Adipocyte (in vitro differentiated cells): ENCODE measurements at regions not wholly inside any gene's neighbourhood (a gene's known extent, or its start where the extent isn't known, plus 50 kb on each side); places are given as distances from the start of the nearest gene placed in this dataset.

ENCODE experiments used
- DNase-seq: peaks from one replicate; pipeline ENCODE4 v3.0.0-alpha.2; 2015; ENCODE audit warnings: low read depth
- H3K27me3 ChIP-seq: replicated peaks from 2 replicates; pipeline ENCODE4 v1.7.0; 2013; ENCODE audit warnings: mild to moderate bottlenecking, low read length, moderate library complexity; ENCODE audit not compliant: control insufficient read depth, insufficient read depth
- H3K36me3 ChIP-seq: 2 replicates; pipeline ENCODE4 v1.7.0; 2013; ENCODE audit warnings: low read length, mild to moderate bottlenecking, moderate library complexity; ENCODE audit not compliant: control insufficient read depth, insufficient read depth, severe bottlenecking
- H3K4me1 ChIP-seq: 2 replicates; pipeline ENCODE4 v1.7.0; 2013; ENCODE audit warnings: mild to moderate bottlenecking, low read length, moderate library complexity; ENCODE audit not compliant: control insufficient read depth, insufficient read depth
- H3K4me3 ChIP-seq: 2 replicates; pipeline ENCODE4 v1.7.0; 2013; ENCODE audit warnings: mild to moderate bottlenecking, low read length, moderate library complexity
- H3K9ac ChIP-seq: 2 replicates; pipeline ENCODE4 v1.7.0; 2013; ENCODE audit warnings: mild to moderate bottlenecking, low read length, moderate library complexity
- H3K9me3 ChIP-seq: 2 replicates; pipeline ENCODE4 v1.7.0; 2013; ENCODE audit warnings: mild to moderate bottlenecking, low read length, moderate library complexity; ENCODE audit not compliant: control insufficient read depth

DNA sequence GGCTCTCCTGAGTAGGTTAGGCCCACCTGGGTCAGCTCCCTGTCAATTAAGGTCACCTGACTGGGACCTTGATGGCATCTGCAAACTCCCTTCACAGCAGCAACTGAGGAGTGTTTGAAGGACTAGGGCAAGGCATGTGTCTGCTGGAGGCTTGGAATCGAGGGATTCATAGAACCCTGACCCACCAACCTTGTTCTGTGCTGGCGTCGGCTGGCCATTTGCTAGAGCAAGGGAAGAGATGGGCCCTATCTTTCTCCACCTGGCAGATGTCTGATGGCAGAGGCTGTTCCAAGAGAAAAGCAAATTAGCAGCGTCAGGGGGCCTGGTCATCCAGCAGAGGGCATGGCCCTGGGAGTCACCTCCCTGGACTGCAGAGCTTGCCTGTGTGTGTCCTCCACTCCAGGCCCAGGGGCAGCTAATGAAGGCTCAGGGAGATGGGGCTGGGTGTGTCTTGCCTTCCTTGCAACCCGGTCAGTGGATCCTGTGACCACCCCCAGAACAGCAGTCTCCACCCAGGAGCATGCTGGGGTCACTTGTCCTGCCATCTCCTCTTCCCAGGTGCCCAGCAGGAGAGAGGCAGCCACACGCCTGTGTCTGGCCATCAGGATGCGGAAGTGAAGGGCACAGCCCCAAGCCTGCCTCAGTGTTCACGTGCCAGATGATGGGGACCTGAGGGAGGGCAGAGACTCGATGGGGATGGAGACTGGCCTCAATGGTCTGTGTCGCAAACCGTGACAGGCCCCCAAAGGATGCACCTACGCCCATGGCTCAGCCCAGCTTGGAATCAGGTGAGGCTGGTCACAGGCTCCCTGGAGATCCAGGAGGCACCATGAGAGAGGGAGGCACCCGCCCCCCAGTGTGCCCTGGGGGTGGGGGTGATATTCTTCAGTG lies 53.9 kb downstream of the BARX1 start:
- Histone ChIP-seq H3K4me1 (no peaks in the 10 kb centered on the region), H3K27me3 (no peaks in the 10 kb centered on the region), H3K36me3 (no peaks in the 10 kb centered on the region), H3K4me3 (no peak overlapping the region), H3K9me3 (no peaks in the 10 kb centered on the region), H3K9ac (no peak overlapping the region)
- DNase-seq: no peak

DNA sequence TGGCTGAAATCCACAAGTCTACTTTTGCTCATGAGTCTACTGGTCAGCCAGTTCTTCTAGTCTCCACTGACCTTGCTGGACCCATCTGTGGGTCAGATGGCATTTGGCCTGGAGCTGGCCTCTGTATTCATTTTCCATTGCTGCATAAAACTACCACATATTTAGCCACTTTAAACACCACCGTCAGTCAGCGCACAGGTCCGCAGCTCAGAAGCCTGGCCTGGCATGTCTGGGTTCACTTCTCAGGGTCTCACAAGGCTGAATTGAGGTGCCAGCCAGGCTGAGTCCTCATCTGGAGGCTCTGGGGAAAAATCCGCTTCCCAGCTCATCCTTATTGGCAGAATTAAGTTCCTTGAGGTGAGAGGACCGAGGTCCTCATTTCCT lies 54.7 kb downstream of the BARX1 start:
- H3K9me3 ChIP-seq: no peaks in the 10 kb centered on the region
- H3K4me1 ChIP-seq: no peaks in the 10 kb centered on the region
- no peak for DNase-seq
- H3K4me3 ChIP-seq: no peak overlapping the region
- no peak overlapping the region for H3K9ac ChIP-seq
- H3K36me3 ChIP-seq: no peaks in the 10 kb centered on the region
- H3K27me3 ChIP-seq: no peaks in the 10 kb centered on the region

DNA sequence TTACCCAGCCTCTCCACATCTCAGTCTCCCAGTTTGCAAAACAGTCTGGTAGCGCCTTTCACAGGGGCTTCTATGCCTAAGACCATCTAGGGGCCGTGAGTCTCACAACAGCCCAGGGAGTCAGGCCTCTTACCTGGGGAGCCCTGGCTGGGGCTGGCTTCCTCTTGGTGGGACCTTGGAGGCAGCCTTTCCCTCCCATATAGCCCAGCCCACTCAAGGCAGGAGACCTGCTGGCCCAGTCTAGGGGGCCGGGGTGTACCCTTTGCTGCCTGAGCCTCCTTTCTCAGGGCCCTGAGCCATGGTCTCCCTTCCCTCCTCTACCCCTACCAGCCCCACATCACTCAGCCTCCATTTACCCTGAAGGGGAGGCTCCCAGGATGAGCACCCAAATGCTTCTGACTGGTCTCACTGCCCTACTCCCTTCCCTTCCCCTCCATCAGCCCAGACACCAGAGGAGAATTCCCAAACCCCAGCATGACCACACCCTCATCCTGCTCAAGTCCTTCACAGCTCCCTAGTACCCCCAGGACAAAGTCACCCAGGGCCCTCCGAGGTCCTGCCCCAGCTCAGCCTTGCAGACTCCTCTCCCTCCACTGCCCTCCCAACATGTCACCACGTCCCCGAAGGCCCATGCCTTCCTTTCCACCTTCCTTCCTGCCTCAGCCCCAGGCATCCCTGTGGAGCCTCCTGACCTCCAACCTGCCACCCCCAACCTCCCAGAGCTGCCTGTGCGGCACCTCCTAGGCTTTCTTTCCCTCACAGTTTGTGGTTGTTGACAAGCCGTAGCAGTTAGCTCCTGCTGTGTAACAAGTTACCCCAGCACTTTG lies 55.3 kb downstream of the BARX1 start:
- no peak for DNase-seq
- no peak overlapping the region for H3K9ac ChIP-seq
- no peaks in the 10 kb centered on the region for H3K27me3 ChIP-seq
- no peaks in the 10 kb centered on the region for H3K9me3 ChIP-seq
- H3K4me3 ChIP-seq: no peak overlapping the region
- no peaks in the 10 kb centered on the region for H3K36me3 ChIP-seq
- no peaks in the 10 kb centered on the region for H3K4me1 ChIP-seq

DNA sequence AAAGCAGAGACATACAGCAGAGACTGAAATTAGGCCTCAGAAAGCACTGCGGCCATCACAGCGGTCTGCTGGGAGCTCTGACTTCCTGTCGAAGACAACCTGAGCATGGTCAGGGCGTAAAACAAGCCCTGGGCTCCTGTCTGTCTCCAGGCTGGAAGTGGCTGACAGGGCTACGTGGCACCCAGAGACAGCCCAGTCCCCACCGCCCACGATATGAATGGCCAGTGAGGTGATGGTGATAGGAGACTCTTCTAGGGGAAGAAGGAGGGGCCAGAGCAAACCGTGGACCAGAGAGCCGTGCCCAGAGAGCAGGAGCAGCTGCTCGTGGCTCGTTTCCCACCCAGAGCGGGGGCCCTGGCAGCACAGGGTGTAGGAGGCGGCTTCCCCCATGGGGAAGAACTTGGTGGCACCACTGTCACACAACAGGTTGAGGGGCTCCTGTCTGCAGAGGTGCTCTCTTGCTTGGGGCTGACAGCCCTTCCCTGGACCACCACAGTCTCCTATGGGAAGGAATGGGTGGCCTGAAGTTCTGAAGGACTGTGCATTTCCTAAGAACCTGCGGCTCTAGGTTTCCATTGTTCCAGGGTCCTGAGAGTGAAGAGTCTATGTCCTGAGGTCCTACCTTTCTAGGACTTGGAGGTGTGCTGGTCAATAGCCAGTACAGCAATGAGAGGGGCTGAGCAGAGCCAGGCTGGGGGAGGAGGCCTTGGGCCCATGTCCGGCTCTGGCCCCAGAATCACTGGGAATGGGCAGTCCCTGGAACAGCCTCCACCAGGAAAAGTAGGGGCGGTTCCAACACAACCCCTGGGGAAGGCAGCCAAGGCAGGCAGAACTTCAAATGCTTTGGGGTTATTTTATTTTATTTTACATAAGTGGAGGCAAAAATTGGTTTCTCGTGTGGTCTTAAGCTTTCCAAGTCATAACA lies 56.4 kb downstream of the BARX1 start:
- no peak overlapping the region for H3K9ac ChIP-seq
- no peaks in the 10 kb centered on the region for H3K36me3 ChIP-seq
- H3K27me3 ChIP-seq: no peaks in the 10 kb centered on the region
- no peaks in the 10 kb centered on the region for H3K9me3 ChIP-seq
- no peaks in the 10 kb centered on the region for H3K4me1 ChIP-seq
- no peak for DNase-seq
- H3K4me3 ChIP-seq: no peak overlapping the region

- no peaks in the 10 kb centered on the region for H3K27me3 ChIP-seq
- no peaks in the 10 kb centered on the region for H3K36me3 ChIP-seq
- H3K4me3 ChIP-seq: no peak overlapping the region
- H3K9me3 ChIP-seq: peaks cover 2% of the 10 kb centered on the region
- H3K4me1 ChIP-seq: no peaks in the 10 kb centered on the region
- H3K9ac ChIP-seq: no peak overlapping the region
- no peak for DNase-seq
Measured at GRCh38 chr9:93898026-93898425, 57.1 kb downstream of the BARX1 start.

DNA sequence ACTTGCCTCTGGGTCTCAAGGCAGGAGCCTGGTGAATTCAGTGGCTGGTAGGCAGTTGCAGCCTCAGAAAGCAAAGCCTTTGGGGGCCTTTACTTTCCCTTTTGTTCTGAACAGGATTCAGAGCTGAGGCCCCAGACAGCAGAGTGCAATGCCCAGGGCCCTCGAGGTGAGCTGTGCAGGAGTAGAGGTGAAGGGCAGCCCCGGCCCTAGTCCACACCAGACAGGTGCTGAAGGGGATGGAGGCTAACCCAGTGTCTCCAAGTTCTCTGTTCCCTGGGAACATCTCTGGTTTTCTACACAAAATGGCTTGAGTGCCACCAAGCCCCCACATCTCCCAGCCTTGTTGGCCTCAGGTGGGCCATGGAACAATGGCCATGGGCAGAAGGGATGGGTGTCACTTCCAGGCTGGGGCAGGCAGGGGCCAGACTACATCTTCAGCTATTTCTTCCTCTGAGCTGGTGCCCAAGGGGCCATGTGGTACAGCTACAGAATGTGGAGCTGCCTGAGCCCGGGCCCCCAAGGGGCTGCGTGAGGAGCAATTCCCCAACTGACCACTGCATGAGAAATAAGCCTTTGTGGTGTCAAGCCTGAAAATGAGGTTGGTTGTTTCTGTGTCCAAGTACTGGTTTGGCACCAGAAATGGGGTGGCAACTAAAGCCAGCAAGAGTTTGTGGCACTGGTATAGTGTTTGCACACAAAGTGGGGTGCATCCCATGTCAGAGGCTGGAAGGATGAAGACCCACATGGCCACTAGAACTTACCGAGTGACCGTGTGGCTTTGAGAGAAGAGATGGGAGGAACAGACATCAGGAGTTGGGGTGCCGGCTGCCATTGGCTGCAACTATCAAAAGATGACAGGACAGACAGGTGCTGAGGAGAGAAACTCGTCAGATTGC lies 57.8 kb downstream of the BARX1 start:
- Histone ChIP-seq H3K9ac (no peak overlapping the region), H3K36me3 (no peaks in the 10 kb centered on the region), H3K9me3 (peaks cover 6% of the 10 kb centered on the region), H3K4me3 (no peak overlapping the region), H3K4me1 (no peaks in the 10 kb centered on the region), H3K27me3 (no peaks in the 10 kb centered on the region)
- DNase-seq: no peak

DNA sequence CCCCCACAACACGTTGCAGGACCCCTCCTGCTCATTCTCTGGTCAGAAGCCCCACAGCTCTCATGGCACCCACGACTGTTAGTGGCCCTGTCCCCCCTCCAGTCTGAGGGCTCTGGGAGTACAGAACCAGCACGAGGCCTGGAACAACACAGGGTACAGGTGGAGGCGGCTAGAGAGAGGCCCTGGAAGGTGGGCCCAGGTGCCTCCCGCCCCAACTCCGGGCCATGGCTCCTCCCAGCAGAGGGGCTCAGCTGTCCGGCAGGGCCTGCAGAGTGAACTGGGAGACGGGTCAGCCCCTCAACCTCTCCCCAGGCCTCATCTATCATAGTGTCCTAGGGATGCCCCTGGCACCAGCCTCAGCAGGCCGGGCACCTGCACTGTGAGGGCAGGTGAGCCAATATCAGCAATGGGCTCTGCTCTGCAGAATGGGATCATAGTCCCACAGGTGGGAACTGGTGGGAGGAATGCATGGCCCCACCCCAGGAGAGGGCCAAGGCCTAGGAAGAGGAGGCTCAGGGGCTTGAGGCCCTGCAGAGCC lies 58.6 kb downstream of the BARX1 start:
- no peak overlapping the region for H3K9ac ChIP-seq
- H3K4me1 ChIP-seq: no peaks in the 10 kb centered on the region
- H3K4me3 ChIP-seq: no peak overlapping the region
- no peak for DNase-seq
- H3K27me3 ChIP-seq: no peaks in the 10 kb centered on the region
- H3K9me3 ChIP-seq: peaks cover 6% of the 10 kb centered on the region
- H3K36me3 ChIP-seq: no peaks in the 10 kb centered on the region

DNA sequence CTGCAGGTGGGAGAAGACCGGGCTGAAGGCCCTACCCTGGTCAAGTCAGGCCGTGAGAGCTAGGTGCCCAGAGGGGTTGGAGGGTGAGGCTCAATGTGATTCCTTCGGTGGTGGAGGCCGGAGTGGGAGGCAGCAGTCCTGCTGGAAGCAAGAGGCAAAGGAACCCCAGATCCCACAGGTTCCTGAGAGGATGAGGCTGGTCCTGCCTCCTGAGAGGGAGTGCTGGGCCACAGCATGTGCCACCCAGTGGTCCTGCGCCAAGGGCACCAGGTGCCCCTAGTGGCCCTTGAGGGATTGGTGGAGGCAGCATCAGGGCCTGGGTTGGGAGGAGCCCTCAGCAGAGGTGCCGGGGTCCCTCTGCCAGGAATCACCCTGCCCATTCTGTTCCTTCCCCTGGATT lies 59.1 kb downstream of the BARX1 start:
- no peaks in the 10 kb centered on the region for H3K4me1 ChIP-seq
- H3K9ac ChIP-seq: no peak overlapping the region
- H3K9me3 ChIP-seq: peaks cover 6% of the 10 kb centered on the region
- no peak for DNase-seq
- no peaks in the 10 kb centered on the region for H3K27me3 ChIP-seq
- no peak overlapping the region for H3K4me3 ChIP-seq
- no peaks in the 10 kb centered on the region for H3K36me3 ChIP-seq

- DNase-seq: no peak
- peaks cover 6% of the 10 kb centered on the region for H3K9me3 ChIP-seq
- no peaks in the 10 kb centered on the region for H3K4me1 ChIP-seq
- H3K4me3 ChIP-seq: no peak overlapping the region
- no peak overlapping the region for H3K9ac ChIP-seq
- H3K36me3 ChIP-seq: no peaks in the 10 kb centered on the region
- no peaks in the 10 kb centered on the region for H3K27me3 ChIP-seq
Measured at GRCh38 chr9:93895535-93895934, 59.6 kb downstream of the BARX1 start.

DNA sequence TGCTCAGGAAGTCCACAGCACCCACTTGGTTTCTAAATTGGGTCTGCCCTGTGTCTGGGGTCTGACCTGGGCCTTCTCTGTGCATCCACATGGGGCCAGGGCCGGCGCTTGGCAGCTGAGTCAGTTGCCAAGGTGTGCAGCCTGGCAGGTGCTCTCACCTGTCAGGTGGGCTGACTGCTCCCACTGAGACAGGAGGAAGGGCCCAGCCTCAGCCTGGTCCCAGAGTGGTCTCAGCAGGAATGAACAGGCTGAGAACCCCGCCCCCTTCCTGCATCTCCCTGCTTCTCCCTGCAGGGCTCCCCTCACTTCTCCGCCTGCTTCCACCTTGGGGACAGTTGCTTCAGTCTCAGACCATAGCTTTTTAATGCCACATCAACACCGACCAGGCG lies 60.5 kb downstream of the BARX1 start:
- peaks cover 6% of the 10 kb centered on the region for H3K9me3 ChIP-seq
- DNase-seq: no peak
- no peak overlapping the region for H3K9ac ChIP-seq
- H3K36me3 ChIP-seq: no peaks in the 10 kb centered on the region
- H3K4me3 ChIP-seq: no peak overlapping the region
- no peaks in the 10 kb centered on the region for H3K4me1 ChIP-seq
- no peaks in the 10 kb centered on the region for H3K27me3 ChIP-seq
